RCC 7860 (cell line): ENCODE measurements at regions not wholly inside any gene's neighbourhood (a gene's known extent, or its start where the extent isn't known, plus 50 kb on each side); places are given as distances from the start of the nearest gene placed in this dataset.
"Not testable (repeated sequence)": the region's sequence is repeated elsewhere in the genome, so short reads cannot be mapped to it uniquely, and the experiment has no call there.

Source experiments
- DNase-seq: peaks from one replicate; pipeline ENCODE4 v3.0.0-alpha.2; 2015; ENCODE audit warnings: low spot score
- FAIRE-seq: peaks from 2 replicates; lab custom pipeline; 2012; peaks lifted over from hg19 to GRCh38; lab: Jason Lieb, UNC

DNA sequence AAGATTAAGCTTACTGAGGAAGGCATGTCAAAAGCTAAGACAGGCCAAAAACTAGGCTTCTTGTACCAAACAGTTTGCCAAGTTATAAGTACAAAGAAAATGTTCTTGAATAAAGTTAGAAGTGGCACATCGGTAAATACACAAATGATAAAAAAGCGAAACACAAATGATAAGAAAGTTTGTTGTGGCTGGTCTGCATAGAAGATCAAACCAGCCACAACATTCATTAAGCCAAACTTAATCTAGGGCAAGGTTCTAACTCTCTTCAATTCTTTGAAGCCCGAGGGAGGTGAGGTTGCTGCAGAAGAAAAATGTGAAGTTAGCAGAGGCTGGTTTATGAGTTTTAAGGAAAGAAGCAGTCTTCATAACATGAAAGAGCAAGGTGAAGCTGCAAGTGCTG lies 1119.6 kb upstream of the FLRT2 start:
- FAIRE-seq (no peak), DNase-seq (no peak)

- DNase-seq = no peak
- no peak for FAIRE-seq
Measured at GRCh38 chr14:84420221-84420620, 1109.7 kb upstream of the FLRT2 start.

DNA sequence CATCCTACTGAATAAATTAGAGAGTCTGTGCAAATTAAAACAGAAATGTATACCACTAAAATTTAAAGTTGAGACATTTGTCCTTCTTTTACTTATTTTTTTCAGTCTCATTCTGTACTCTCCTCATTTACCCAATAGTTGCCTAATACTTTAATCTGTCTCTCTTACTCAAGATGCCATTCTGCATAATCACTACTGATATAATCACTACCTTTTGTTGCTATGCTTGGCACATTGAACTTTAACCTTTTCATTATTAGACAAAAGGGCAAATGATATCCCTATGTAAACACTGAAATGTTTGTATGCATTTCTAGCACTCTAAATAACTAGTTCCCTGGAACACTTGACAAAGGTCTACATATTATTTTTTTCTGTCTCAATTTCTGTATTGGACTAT lies 1108.3 kb upstream of the FLRT2 start:
- FAIRE-seq (no peak), DNase-seq (no peak)

GRCh38 chr14:84425968-84426367 lies 1104.0 kb upstream of the FLRT2 start:
- DNase-seq = no peak
- no peak for FAIRE-seq

DNA sequence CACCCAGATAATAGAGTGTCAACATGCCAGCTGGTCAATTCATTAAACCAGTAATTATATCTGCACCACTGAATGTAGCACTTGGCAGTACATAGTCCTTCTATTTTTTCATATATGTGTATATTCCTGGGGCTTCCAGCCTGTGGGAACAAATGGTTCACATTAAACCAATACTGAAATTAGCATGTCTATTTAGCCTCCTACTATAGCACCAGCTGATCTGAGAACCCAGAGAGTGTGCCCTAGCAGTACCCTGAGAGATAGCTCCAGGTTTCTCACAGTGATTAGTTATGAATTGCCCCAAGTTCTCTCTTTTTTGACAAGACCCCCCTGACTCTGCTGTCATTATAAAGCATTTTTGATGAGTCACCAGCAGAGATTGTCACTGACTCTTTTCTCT lies 1097.3 kb upstream of the FLRT2 start:
- FAIRE-seq = no peak
- no peak for DNase-seq

GRCh38 chr14:84433961-84434360 lies 1096.0 kb upstream of the FLRT2 start:
- no peak for FAIRE-seq
- DNase-seq = no peak

GRCh38 chr14:84435820-84436324 lies 1094.1 kb upstream of the FLRT2 start:
- FAIRE-seq = no peak
- DNase-seq = no peak

- FAIRE-seq = no peak
- DNase-seq = no peak
Measured at GRCh38 chr14:84436528-84436927, 1093.4 kb upstream of the FLRT2 start.

DNA sequence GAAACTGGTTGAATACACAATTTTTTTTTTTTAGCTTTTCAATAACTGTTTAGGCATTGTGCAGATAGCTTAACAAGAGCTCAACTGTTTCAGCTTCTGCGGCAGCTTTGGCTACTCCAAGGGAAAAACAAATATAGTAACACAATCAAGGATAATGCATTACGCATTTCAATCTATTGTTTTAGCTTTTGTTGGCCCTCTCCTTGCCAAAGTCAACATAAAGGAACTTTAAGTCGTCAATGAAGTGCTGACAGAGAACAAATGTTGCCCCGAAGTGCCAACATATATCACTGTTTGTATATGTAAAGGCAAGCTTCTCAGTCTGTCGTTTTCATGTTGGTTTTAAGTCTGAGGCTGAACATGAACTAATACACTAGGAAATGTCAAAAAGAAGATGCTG lies 1087.4 kb upstream of the FLRT2 start:
- DNase-seq (no peak), FAIRE-seq (no peak)

- FAIRE-seq (no peak), DNase-seq (no peak)
Measured at GRCh38 chr14:84445486-84445885, 1084.5 kb upstream of the FLRT2 start.

GRCh38 chr14:84446250-84446649 lies 1083.7 kb upstream of the FLRT2 start:
- no peak for DNase-seq

GRCh38 chr14:84453307-84453950 lies 1076.5 kb upstream of the FLRT2 start:
- no peak for DNase-seq
- no peak for FAIRE-seq

More at GRCh38 chr14:84446250-84446649, 1083.7 kb upstream of the FLRT2 start:
- FAIRE-seq = no peak

DNA sequence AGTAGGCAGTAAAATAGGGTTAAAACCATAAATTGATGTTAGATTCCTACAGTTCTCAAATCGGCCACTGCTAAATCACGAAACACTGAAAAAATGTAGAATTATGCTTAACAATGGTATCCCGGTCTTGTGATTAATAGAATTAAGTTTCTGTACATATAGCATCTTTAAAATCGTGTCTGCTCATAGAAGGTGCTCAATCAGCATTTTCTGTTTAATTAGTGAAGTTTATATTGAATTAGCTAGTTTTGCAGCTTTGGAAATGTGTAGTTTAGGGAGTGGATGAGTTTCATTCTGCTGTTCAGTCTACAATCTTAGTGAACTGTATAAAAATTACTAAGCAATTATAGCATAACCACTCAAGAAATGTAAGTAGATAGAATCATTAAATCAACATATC lies 1075.8 kb upstream of the FLRT2 start:
- no peak for FAIRE-seq
- DNase-seq = no peak

- FAIRE-seq (no peak), DNase-seq (no peak)
Measured at GRCh38 chr14:84456946-84457345, 1073.0 kb upstream of the FLRT2 start.

DNA sequence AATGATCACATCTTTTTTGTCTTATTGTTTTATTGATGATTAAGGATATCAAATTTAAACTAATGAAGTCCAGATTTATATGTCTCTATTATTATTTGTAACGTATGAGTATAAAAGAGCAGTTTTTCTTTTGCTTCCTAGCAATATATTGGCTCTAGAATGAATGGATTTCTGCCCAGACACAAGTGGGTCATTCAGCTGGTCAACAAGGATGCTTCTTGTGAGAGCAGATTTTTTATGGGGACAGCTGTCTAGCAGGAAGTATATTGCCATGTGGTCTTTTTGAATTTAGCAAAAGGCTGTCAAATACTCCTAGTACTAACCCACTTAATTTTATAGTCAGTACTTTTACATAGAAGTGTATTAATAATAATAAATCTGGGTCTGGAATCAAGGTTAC lies 1071.1 kb upstream of the FLRT2 start:
- DNase-seq = no peak
- FAIRE-seq = no peak

GRCh38 chr14:84465880-84466279 lies 1064.1 kb upstream of the FLRT2 start:
- no peak for FAIRE-seq
- DNase-seq = no peak

DNA sequence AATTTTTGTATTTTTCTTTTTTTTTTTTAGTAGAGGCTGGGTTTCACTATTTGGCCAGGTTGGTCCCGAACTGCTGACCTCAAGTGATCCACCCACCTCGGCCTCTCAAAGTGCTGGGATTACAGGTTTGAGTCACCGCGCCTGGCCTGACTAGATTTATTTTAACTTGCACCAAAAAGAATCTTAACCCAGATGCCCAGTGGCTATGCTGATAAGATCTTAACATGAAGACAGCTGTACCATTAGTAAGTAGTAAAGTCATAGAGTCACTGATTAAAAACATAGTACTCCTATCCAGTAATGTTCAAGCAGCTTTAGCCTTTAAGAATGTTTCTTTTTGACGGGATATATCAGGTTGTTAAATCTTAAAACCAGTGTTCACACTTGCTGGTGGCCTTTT lies 1061.8 kb upstream of the FLRT2 start:
- no peak for FAIRE-seq
- DNase-seq = no peak

GRCh38 chr14:84477996-84478395 lies 1051.9 kb upstream of the FLRT2 start:
- FAIRE-seq (no peak), DNase-seq (no peak)

DNA sequence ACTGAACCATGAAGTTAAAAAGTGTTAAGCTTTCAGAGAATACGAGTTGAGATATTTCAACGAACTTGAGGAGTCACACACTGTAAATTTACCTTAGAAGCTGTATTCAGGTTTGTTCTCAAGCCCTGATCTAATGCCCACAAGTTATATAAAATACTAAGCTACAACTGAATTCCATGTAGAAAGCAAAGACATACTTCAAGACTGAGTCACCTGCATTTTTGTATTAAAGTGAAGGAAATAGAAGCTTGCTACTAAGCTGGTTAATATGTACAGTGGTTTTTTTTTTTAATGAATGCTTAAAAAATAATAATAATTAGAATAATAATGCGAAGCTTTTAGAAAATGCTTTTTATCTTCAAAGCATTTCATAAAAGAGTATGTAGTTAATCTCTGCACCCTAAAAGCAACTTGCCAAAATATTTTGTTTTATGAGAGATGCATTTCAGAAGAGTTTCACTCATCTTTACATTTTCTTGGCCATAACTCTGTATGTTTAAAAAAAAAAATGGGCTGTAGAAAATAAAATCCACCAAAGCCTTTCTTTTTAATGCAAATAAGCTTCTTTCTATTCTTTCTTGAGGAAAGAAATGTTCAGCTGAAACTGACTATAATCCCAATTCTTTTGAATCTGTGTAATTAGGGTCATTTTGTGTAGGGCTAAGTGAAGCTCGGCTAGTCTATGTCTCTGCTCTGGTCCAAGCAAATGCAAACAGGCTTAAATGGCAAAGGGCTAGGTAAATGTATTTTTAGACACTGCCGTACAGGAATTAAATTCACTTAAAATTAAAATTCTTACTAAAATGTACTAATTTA lies 1047.5 kb upstream of the FLRT2 start:
- FAIRE-seq (peak; percentile 32), DNase-seq (peak; percentile 46)

DNA sequence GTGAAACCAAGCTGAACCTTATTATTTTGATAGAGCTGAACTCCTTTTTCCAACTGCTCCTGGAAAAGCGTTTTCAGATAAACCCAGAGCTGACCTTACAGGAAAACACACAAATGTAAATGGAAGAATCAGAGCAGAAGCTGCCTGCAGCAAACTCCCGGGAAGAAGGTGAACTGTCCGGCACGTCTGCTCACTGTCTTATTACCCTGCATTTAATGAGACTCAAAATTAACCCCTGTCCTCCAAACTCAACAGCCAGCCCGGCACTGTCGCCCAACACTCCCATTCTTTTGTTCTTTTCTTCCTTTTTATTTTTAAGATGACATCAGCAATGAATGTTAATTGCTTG lies 1046.9 kb upstream of the FLRT2 start:
- no peak for FAIRE-seq
- no peak for DNase-seq

DNA sequence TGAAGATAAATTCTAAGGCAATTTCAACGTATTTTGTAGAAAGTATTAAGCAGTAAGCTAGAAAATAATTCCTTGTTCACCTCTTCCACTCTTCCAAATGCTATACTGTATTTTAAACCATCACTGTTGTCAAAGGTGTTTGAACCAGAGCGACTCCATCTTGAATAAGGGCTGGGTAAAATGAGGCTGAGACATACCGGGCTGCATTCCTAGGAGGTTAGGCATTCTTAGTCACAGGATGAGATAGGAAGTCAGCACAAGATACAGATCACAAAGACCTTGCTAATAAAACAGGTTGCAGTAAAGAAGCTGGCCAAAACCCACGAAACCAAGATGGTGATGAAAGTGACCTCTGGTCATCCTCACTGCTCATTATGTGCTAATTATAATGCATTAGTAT lies 1045.7 kb upstream of the FLRT2 start:
- not testable (repeated sequence) for DNase-seq, FAIRE-seq

DNA sequence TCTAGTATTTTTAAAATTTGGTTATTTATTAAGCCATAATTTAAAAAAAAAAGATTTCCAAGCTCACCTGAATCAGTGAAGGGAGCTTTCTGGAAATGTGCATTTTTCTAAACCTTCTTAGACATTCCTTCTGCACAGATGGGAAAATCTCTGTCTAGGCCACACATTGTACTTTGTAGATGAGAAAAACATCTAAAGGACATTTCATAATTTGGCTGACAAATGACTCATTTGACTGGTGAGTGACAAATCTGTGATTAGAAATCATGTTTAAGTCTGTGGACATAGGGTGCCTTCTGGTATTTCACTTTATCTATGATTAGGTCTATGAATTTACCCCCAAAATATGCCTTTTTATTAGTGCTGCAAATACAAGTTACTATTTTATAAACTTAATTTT lies 1044.9 kb upstream of the FLRT2 start:
- FAIRE-seq = no peak

More for the DNA sequence above, 1044.9 kb upstream of the FLRT2 start:
- no peak for DNase-seq
